ENCODE measurements at regions not wholly inside any gene's neighbourhood (a gene's known extent, or its start where the extent isn't known, plus 50 kb on each side); places are given as distances from the start of the nearest gene placed in this dataset.

- no peaks in the 10 kb centered on the region for H3K36me3 ChIP-seq (ENCODE audit: low read depth)
- H3K4me1 ChIP-seq (ENCODE audit: insufficient read depth, poor library complexity, severe bottlenecking) = no peaks in the 10 kb centered on the region
- no peaks in the 10 kb centered on the region for H3K9me3 ChIP-seq (ENCODE audit: severe bottlenecking)
- ATAC-seq (ENCODE audit: low read depth) = no peak
- no peak for TF ChIP-seq CTCF (IDR thresholded peaks at IDR 0.05; ENCODE audit: poor library complexity, severe bottlenecking)
- no peak overlapping the region for H3K27ac ChIP-seq (ENCODE audit: poor library complexity, severe bottlenecking)
- H3K27me3 ChIP-seq (ENCODE audit: insufficient read depth, poor library complexity, severe bottlenecking) = peaks cover 3% of the 10 kb centered on the region
- no peak overlapping the region for H3K4me3 ChIP-seq (ENCODE audit: severe bottlenecking)
- DNase-seq (ENCODE audit: low spot score) = no peak
Observed at GRCh38 chr3:162540421-162540820, 1043.8 kb downstream of the OTOL1 start.

- Histone ChIP-seq H3K9me3 (ENCODE audit: severe bottlenecking) (no peaks in the 10 kb centered on the region), H3K4me3 (ENCODE audit: severe bottlenecking) (no peak overlapping the region)
Observed at GRCh38 chr3:162541923-162542322, 1045.3 kb downstream of the OTOL1 start.

GRCh38 chr3:162544246-162544645, 1047.6 kb downstream of the OTOL1 start:
- Histone ChIP-seq H3K4me3 (ENCODE audit: severe bottlenecking) (no peak overlapping the region), H3K36me3 (ENCODE audit: low read depth) (no peaks in the 10 kb centered on the region), H3K27me3 (ENCODE audit: insufficient read depth, poor library complexity, severe bottlenecking) (peaks cover 3% of the 10 kb centered on the region), H3K27ac (ENCODE audit: poor library complexity, severe bottlenecking) (no peak overlapping the region), H3K4me1 (ENCODE audit: insufficient read depth, poor library complexity, severe bottlenecking) (no peaks in the 10 kb centered on the region), H3K9me3 (ENCODE audit: severe bottlenecking) (no peaks in the 10 kb centered on the region)
- TF ChIP-seq CTCF (IDR thresholded peaks at IDR 0.05; ENCODE audit: poor library complexity, severe bottlenecking) = no peak
- DNase-seq (ENCODE audit: low spot score) (no peak), ATAC-seq (ENCODE audit: low read depth) (no peak)

More at GRCh38 chr3:162541923-162542322, 1045.3 kb downstream of the OTOL1 start:
- peaks cover 3% of the 10 kb centered on the region for H3K27me3 ChIP-seq (ENCODE audit: insufficient read depth, poor library complexity, severe bottlenecking)
- H3K36me3 ChIP-seq (ENCODE audit: low read depth) = no peaks in the 10 kb centered on the region
- TF ChIP-seq CTCF (IDR thresholded peaks at IDR 0.05; ENCODE audit: poor library complexity, severe bottlenecking) = no peak
- no peak overlapping the region for H3K27ac ChIP-seq (ENCODE audit: poor library complexity, severe bottlenecking)
- ATAC-seq (ENCODE audit: low read depth) (no peak), DNase-seq (ENCODE audit: low spot score) (no peak)
- H3K4me1 ChIP-seq (ENCODE audit: insufficient read depth, poor library complexity, severe bottlenecking) = no peaks in the 10 kb centered on the region

GRCh38 chr3:162546910-162547309, 1050.3 kb downstream of the OTOL1 start:
- TF ChIP-seq CTCF (IDR thresholded peaks at IDR 0.05; ENCODE audit: poor library complexity, severe bottlenecking) = no peak
- H3K27me3 ChIP-seq (ENCODE audit: insufficient read depth, poor library complexity, severe bottlenecking) = no peaks in the 10 kb centered on the region
- no peak for DNase-seq (ENCODE audit: low spot score)
- no peak for ATAC-seq (ENCODE audit: low read depth)
- no peaks in the 10 kb centered on the region for H3K4me1 ChIP-seq (ENCODE audit: insufficient read depth, poor library complexity, severe bottlenecking)
- no peaks in the 10 kb centered on the region for H3K36me3 ChIP-seq (ENCODE audit: low read depth)
- no peaks in the 10 kb centered on the region for H3K9me3 ChIP-seq (ENCODE audit: severe bottlenecking)
- no peak overlapping the region for H3K4me3 ChIP-seq (ENCODE audit: severe bottlenecking)
- H3K27ac ChIP-seq (ENCODE audit: poor library complexity, severe bottlenecking) = no peak overlapping the region

- no peak overlapping the region for H3K4me3 ChIP-seq (ENCODE audit: severe bottlenecking)
- H3K4me1 ChIP-seq (ENCODE audit: insufficient read depth, poor library complexity, severe bottlenecking) = no peaks in the 10 kb centered on the region
- no peaks in the 10 kb centered on the region for H3K9me3 ChIP-seq (ENCODE audit: severe bottlenecking)
- TF ChIP-seq CTCF (IDR thresholded peaks at IDR 0.05; ENCODE audit: poor library complexity, severe bottlenecking) = no peak
- ATAC-seq (ENCODE audit: low read depth) (no peak), DNase-seq (ENCODE audit: low spot score) (no peak)
- no peaks in the 10 kb centered on the region for H3K36me3 ChIP-seq (ENCODE audit: low read depth)
- H3K27ac ChIP-seq (ENCODE audit: poor library complexity, severe bottlenecking) = no peak overlapping the region
- H3K27me3 ChIP-seq (ENCODE audit: insufficient read depth, poor library complexity, severe bottlenecking) = no peaks in the 10 kb centered on the region
Observed at GRCh38 chr3:162547321-162547720, 1050.7 kb downstream of the OTOL1 start.

Measured in RWPE2 (cell line).